ENCODE measurements at regions not wholly inside any gene's neighbourhood (a gene's known extent, or its start where the extent isn't known, plus 50 kb on each side); places are given as distances from the start of the nearest gene placed in this dataset.

DNA sequence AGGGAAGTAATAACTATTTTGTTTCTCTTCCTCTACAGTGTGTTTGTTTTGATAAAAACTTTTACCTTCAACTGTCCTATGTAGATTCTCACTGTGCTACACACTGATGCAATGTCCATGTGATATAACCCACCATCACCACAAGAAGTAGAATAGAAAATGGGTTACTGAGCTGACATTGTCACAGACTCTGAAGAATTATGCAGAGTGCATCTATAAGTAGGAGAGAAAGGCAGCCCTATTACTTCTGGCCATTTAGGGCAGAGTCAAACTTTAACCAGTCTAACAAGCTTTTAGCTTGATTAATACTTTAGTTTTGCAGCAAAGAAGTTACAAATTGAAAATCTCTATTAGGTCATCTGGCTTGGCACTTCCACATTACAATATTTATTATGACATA is 354.0 kb upstream of the CDH8 start:
- Histone ChIP-seq H3K4me3 (no peak overlapping the region), H3K27ac (no peak overlapping the region), H3K27me3 (no peaks in the 10 kb centered on the region), H3K4me1 (no peaks in the 10 kb centered on the region), H3K36me3 (no peaks in the 10 kb centered on the region), H3K9me3 (no peaks in the 10 kb centered on the region)
- no peak for TF ChIP-seq POLR2A (IDR thresholded peaks at IDR 0.05)
- DNase-seq (ENCODE audit: extremely low spot score in 2 of 2): no peak
- intact Hi-C loops (cut with DNase I): no loop called here

DNA sequence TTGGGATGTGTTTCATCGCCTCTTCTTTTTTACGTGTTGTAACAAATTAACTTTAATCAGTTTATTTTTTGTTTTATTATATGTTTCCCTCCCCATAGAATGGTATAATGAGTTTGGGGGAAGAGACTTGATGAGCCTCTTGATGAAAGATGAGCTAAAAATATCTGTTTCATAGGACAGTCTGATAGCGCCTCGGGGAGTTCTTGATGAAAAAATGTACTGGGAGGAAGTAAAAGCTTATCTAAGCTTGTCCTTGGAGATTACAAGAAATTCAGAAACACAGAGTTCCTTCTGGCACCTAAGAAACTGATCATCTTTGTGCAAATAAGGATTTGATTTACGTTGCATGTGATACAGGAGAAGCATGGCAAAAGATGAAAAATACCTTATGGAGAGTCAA is 350.2 kb upstream of the CDH8 start:
- Histone ChIP-seq H3K36me3 (no peaks in the 10 kb centered on the region), H3K27me3 (no peaks in the 10 kb centered on the region), H3K4me1 (no peaks in the 10 kb centered on the region), H3K9me3 (no peaks in the 10 kb centered on the region), H3K4me3 (no peak overlapping the region), H3K27ac (no peak overlapping the region)
- intact Hi-C loops (cut with DNase I): no loop called here
- DNase-seq (ENCODE audit: extremely low spot score in 2 of 2): no peak
- TF ChIP-seq POLR2AphosphoS5 (IDR thresholded peaks at IDR 0.05; ENCODE audit: insufficient read depth in 1 of 2, low read depth in 1 of 2): no peak
- TF ChIP-seq POLR2A (IDR thresholded peaks at IDR 0.05): no peak
- TF ChIP-seq, protein P1, sequence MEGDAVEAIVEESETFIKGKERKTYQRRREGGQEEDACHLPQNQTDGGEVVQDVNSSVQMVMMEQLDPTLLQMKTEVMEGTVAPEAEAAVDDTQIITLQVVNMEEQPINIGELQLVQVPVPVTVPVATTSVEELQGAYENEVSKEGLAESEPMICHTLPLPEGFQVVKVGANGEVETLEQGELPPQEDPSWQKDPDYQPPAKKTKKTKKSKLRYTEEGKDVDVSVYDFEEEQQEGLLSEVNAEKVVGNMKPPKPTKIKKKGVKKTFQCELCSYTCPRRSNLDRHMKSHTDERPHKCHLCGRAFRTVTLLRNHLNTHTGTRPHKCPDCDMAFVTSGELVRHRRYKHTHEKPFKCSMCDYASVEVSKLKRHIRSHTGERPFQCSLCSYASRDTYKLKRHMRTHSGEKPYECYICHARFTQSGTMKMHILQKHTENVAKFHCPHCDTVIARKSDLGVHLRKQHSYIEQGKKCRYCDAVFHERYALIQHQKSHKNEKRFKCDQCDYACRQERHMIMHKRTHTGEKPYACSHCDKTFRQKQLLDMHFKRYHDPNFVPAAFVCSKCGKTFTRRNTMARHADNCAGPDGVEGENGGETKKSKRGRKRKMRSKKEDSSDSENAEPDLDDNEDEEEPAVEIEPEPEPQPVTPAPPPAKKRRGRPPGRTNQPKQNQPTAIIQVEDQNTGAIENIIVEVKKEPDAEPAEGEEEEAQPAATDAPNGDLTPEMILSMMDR (IDR thresholded peaks at IDR 0.05): no peak

DNA sequence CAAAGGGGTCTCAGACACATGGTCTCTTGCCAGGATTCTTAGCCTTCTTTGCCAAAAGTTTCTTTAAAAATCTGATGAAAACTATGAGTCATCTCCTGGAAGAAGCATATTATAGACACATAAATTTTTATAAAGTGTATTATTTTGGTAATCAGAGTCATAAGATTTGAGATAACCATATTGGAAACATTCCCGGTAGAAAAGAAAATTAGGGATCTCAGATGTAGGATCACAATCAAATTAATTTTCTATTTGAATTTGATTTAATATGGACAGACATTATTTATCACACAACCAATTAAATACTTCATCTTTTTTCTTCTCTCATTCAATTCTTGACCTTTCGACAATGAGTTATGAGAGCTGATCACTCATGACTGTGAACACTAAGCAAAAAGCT is 347.7 kb upstream of the CDH8 start:
- Histone ChIP-seq H3K36me3 (no peaks in the 10 kb centered on the region), H3K27me3 (no peaks in the 10 kb centered on the region), H3K9me3 (no peaks in the 10 kb centered on the region), H3K4me1 (no peaks in the 10 kb centered on the region), H3K27ac (no peak overlapping the region), H3K4me3 (no peak overlapping the region)
- no peak for TF ChIP-seq POLR2AphosphoS5 (IDR thresholded peaks at IDR 0.05; ENCODE audit: insufficient read depth in 1 of 2, low read depth in 1 of 2)
- TF ChIP-seq, protein P1 (IDR thresholded peaks at IDR 0.05): no peak
- no peak for TF ChIP-seq POLR2A (IDR thresholded peaks at IDR 0.05)
- no peak for DNase-seq (ENCODE audit: extremely low spot score in 2 of 2)
- intact Hi-C loops (cut with DNase I): no loop called here

DNA sequence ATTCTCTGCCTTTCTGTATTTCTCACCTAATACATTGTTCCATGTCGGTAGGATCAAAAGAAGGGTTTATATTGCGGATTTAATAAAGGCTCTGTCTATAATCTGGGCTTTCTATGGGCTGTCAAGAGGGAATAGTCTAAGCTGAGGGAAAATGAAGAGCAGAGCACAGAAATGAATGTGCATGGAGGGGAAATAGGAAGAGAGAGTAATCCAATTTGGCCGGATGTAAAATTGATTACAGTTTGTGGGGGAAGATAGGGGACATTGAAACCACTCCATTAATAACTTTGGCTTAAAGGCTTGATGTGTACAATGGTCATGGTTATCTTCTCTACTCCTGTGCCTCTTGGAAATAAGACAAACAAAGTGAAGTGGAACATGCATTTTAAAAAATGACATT is 334.2 kb upstream of the CDH8 start:
- intact Hi-C loops (cut with DNase I): no loop called here
- no peaks in the 10 kb centered on the region for H3K4me1 ChIP-seq
- H3K36me3 ChIP-seq: no peaks in the 10 kb centered on the region
- H3K27ac ChIP-seq: no peak overlapping the region
- DNase-seq (ENCODE audit: extremely low spot score in 2 of 2): no peak
- H3K4me3 ChIP-seq: no peak overlapping the region
- H3K27me3 ChIP-seq: no peaks in the 10 kb centered on the region
- no peaks in the 10 kb centered on the region for H3K9me3 ChIP-seq
- TF ChIP-seq POLR2AphosphoS5 (IDR thresholded peaks at IDR 0.05; ENCODE audit: insufficient read depth in 1 of 2, low read depth in 1 of 2) (no peak), POLR2A (IDR thresholded peaks at IDR 0.05) (no peak)
- TF ChIP-seq, protein P1 (IDR thresholded peaks at IDR 0.05): no peak

DNA sequence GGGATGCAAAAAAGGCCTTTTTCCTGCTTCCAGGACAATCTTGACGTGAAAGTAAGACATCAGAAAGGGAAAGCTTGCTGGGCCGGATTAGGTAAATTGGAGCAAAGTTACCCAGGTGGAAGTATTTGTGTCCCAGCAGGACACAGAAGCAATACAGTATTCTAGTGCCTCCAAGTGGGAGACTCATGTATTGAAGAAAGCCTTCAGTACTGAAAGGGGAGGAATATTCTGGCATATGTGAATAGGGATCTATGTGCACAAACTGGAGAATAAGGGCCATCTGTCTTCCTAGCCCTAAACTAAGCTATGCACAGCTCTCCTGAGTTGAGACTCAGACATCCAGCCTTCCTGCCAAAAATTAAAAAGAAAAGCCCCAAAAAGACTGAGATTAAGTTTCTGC is 327.3 kb upstream of the CDH8 start:
- no peak for DNase-seq (ENCODE audit: extremely low spot score in 2 of 2)
- Histone ChIP-seq H3K27ac (no peak overlapping the region), H3K9me3 (no peaks in the 10 kb centered on the region), H3K4me1 (no peaks in the 10 kb centered on the region), H3K27me3 (no peaks in the 10 kb centered on the region), H3K4me3 (no peak overlapping the region), H3K36me3 (no peaks in the 10 kb centered on the region)
- no peak for TF ChIP-seq POLR2A (IDR thresholded peaks at IDR 0.05)
- TF ChIP-seq, protein P1 (IDR thresholded peaks at IDR 0.05): no peak
- no peak for TF ChIP-seq POLR2AphosphoS5 (IDR thresholded peaks at IDR 0.05; ENCODE audit: insufficient read depth in 1 of 2, low read depth in 1 of 2)
- intact Hi-C loops (cut with DNase I): no loop called here

DNA sequence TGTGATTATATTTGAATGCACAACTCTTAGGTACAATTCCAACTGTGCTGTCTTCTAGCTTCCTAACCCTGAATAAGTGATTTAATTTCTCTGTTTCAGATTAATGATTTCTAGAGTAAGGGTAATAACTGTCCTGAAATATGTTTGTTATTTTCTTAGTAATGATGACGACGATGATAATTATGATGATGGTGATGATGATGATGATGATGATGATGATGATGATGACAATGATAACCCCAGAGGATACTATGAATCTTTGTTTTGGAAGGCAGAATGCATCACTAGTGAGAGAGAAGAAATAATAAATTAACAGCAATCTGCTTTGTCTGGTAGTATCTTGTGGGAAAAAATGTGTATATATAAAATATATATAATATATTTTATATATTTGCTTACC is 317.1 kb upstream of the CDH8 start:
- TF ChIP-seq POLR2A (IDR thresholded peaks at IDR 0.05) (no peak), POLR2AphosphoS5 (IDR thresholded peaks at IDR 0.05; ENCODE audit: insufficient read depth in 1 of 2, low read depth in 1 of 2) (no peak)
- TF ChIP-seq, protein P1 (IDR thresholded peaks at IDR 0.05): no peak
- DNase-seq (ENCODE audit: extremely low spot score in 2 of 2): no peak
- intact Hi-C loops (cut with DNase I): no loop called here
- Histone ChIP-seq H3K9me3 (no peaks in the 10 kb centered on the region), H3K4me3 (no peak overlapping the region), H3K4me1 (no peaks in the 10 kb centered on the region), H3K36me3 (no peaks in the 10 kb centered on the region), H3K27me3 (no peaks in the 10 kb centered on the region), H3K27ac (no peak overlapping the region)

Data from vagina (tissue), 2 donors.